Prostate gland (tissue), 2 donors: ENCODE measurements at regions not wholly inside any gene's neighbourhood (a gene's known extent, or its start where the extent isn't known, plus 50 kb on each side); places are given as distances from the start of the nearest gene placed in this dataset.

ENCODE experiments used
- DNase-seq: peaks from one replicate; pipeline ENCODE4 v3.0.0-alpha.2; 2019; ENCODE audit warnings: low spot score
- H3K27ac ChIP-seq, 2 donors: fragments of 200-600 bp; sonication (generic); 2 replicates each; pipeline ENCODE4 v1.5.1; 2017 to 2019
- H3K27me3 ChIP-seq: fragments of 200-600 bp; sonication (generic); replicated peaks from 2 replicates; pipeline ENCODE4 v1.5.1; 2019; ENCODE audit not compliant: insufficient read depth
- H3K36me3 ChIP-seq, 2 donors: fragments of 200-600 bp; sonication (generic); 1 replicate in 1 of 2; 2 replicates in 1 of 2; pipeline versions ENCODE4 v1.5.1 to v1.8.1; 2017 to 2019
- H3K4me1 ChIP-seq: fragments of 200-600 bp; sonication (generic); replicated peaks from 2 replicates; pipeline ENCODE4 v1.5.1; 2019
- H3K4me3 ChIP-seq, 2 donors: fragments of 200-600 bp; sonication (generic); 2 replicates each; pipeline ENCODE4 v1.5.1; 2017 to 2019
- H3K9me3 ChIP-seq: fragments of 200-600 bp; sonication (generic); 2 replicates; pipeline ENCODE4 v1.5.1; 2017
- POLR2A ChIP-seq: fragments of 450-650 bp; IDR thresholded peaks from one replicate; pipeline ENCODE4 v1.6.1; 2016; ENCODE audit warnings: antibody characterized with exemption, mild to moderate bottlenecking
- POLR2AphosphoS5 ChIP-seq: sonication (generic); formaldehyde crosslinking; IDR thresholded peaks from one replicate; pipeline ENCODE4 v1.6.1; 2017; ENCODE audit warnings: antibody characterized with exemption
- WGBS: methylation state at CpG from one replicate; pipeline ENCODE4 v1.1.5; 2018; 5-methylcytosine and 5-hydroxymethylcytosine counted together
- intact Hi-C: fragments of 100-400 bp; cut with DNase I; formaldehyde crosslinking; loops from one replicate; pipeline ENCODE4 v1.14.2; 2022
- TF ChIP-seq, protein P1 (sequence below), 4 experiments: fragments of 200-600 bp in 2 of 4; fragments of 450-650 bp in 2 of 4; sonication (generic) in 2 of 4; IDR thresholded peaks; 1 replicate in 3 of 4; 2 replicates in 1 of 4; pipeline ENCODE4 v1.5.1; 2016 to 2019; ENCODE audit warnings: antibody characterized with exemption in 4 of 4, mild to moderate bottlenecking in 2 of 4, moderate library complexity in 2 of 4

DNA sequence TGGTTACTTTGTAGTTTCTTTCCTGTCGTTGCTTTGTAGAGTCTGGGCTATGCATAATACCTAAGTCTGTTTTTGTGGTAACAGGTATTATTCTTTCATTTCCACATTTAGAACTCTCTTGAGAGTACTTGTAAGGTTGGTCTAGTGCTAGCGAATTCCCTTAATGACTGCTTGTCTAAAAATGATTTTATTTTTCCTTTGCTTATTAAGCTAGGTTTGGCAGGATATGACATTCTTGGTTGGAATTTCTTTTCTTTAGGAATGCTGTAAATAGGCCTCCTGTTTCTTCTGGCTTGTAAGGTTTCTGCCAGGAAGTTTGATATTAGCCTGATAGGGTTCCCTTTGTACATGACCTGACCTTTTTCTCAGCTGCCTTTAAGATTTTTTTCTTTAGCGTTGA lies 70.1 kb upstream of the SGO1 start:
- Histone ChIP-seq H3K36me3 (no peaks in the 10 kb centered on the region), H3K27me3 (no peaks in the 10 kb centered on the region), H3K4me1 (no peaks in the 10 kb centered on the region), H3K4me3 (no peak overlapping the region), H3K27ac (no peak overlapping the region), H3K9me3 (no peaks in the 10 kb centered on the region)
- 57% methylated on average over 3 of the region's 3 CpGs for WGBS
- no peak for TF ChIP-seq POLR2AphosphoS5
- TF ChIP-seq, protein P1, sequence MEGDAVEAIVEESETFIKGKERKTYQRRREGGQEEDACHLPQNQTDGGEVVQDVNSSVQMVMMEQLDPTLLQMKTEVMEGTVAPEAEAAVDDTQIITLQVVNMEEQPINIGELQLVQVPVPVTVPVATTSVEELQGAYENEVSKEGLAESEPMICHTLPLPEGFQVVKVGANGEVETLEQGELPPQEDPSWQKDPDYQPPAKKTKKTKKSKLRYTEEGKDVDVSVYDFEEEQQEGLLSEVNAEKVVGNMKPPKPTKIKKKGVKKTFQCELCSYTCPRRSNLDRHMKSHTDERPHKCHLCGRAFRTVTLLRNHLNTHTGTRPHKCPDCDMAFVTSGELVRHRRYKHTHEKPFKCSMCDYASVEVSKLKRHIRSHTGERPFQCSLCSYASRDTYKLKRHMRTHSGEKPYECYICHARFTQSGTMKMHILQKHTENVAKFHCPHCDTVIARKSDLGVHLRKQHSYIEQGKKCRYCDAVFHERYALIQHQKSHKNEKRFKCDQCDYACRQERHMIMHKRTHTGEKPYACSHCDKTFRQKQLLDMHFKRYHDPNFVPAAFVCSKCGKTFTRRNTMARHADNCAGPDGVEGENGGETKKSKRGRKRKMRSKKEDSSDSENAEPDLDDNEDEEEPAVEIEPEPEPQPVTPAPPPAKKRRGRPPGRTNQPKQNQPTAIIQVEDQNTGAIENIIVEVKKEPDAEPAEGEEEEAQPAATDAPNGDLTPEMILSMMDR (IDR thresholded peaks at IDR 0.05), result no peak
- TF ChIP-seq POLR2A, result no peak
- intact Hi-C loops, result no loop called here
- DNase-seq, result no peak

DNA sequence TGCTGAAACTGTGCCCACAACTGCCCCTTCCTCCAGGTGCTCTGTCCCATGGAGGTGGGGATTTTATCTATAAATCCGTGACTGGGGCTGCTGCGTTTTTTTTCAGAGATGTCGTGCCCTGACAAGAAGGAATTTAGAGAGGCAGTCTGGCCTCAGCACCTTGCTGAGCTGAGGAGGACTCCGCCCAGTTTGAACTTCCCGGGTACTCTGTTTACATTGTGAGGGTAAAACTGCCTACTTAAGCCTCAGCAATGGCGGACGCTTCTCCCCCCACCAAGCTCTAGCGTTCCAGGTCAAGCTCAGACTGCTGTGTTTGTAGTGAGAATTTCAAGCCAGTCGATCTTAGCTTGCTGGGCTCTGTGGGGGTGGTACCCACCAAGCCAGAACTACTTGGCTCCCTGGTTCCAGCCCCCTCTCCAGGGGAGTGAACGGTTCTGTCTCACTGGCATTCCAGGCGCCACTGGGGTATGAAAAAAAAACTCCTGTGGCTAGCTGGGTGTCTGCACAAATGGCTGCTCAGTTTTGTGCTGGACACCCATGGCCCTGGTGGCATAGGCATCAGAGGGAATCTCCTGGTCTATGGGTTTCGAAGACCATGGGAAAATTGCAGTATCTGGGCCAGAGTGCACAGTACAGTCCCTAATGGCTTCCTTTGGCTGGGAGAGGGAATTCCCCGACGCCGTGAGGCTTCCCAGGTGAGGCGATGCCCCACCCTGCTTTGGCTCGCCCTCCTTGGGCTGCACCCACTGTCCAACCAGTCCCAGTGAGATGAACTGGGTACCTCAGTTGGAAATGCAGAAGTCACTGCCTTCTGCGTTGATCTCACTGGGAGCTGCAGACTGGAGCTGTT lies 68.5 kb upstream of the SGO1 start:
- no peaks in the 10 kb centered on the region for H3K36me3 ChIP-seq
- H3K4me1 ChIP-seq, result no peaks in the 10 kb centered on the region
- no peak for DNase-seq
- H3K4me3 ChIP-seq, result no peak overlapping the region
- H3K27me3 ChIP-seq, result no peaks in the 10 kb centered on the region
- TF ChIP-seq, protein P1 (IDR thresholded peaks at IDR 0.05), result no peak
- no peak for TF ChIP-seq POLR2A
- TF ChIP-seq POLR2AphosphoS5, result no peak
- no peak overlapping the region for H3K27ac ChIP-seq
- intact Hi-C loops, result no loop called here
- no peaks in the 10 kb centered on the region for H3K9me3 ChIP-seq
- 61% methylated on average over 18 of the region's 18 CpGs for WGBS

DNA sequence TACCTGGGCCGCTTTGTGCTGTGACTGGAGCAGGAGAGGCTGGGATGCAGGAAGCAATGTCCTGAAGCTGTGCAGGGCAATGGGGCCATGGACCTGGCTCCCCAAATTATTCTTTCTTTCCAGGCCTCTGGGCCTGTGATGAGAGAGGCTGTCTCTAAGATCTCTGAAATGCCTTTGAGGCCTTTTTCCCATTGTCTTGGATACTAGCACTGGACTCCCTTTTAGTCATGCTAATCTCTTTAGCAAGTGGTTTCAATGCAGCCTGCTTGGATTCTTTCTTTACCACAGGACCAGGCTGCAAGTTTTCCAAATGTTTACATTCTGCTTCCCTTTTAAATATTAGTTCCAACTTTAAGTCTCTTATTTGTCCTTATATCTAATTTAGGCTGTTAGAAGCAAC lies 64.8 kb upstream of the SGO1 start:
- H3K36me3 ChIP-seq, result no peaks in the 10 kb centered on the region
- intact Hi-C loops, result no loop called here
- no peaks in the 10 kb centered on the region for H3K27me3 ChIP-seq
- no peaks in the 10 kb centered on the region for H3K4me1 ChIP-seq
- no peak overlapping the region for H3K4me3 ChIP-seq
- TF ChIP-seq, protein P1 (IDR thresholded peaks at IDR 0.05), result no peak
- TF ChIP-seq POLR2A, result no peak
- no peak for TF ChIP-seq POLR2AphosphoS5
- DNase-seq, result no peak
- 100% methylated on average over 1 of the region's 1 CpG for WGBS
- no peak overlapping the region for H3K27ac ChIP-seq
- no peaks in the 10 kb centered on the region for H3K9me3 ChIP-seq

DNA sequence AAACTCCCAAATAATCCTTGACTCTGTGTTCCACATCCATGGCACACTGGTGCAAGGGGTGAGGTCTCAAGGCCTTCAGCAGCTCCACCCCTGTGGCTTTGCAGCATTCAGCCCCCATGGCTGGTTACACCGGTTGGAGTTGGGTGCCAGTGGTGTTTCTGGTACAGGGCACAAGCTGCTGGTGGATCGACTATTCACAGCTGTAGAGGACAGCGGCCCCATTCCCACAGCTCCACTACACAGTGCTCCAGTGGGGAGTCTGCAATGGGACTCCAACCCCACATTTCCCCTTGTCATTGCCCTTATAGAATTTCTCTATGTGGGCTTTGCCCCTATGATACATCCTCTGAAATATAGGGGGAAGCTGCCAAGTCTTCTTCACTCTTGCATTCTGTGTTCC lies 64.3 kb upstream of the SGO1 start:
- Histone ChIP-seq H3K4me1 (no peaks in the 10 kb centered on the region), H3K9me3 (no peaks in the 10 kb centered on the region), H3K36me3 (no peaks in the 10 kb centered on the region), H3K4me3 (no peak overlapping the region), H3K27me3 (no peaks in the 10 kb centered on the region), H3K27ac (no peak overlapping the region)
- DNase-seq, result no peak
- TF ChIP-seq, protein P1 (IDR thresholded peaks at IDR 0.05), result no peak
- TF ChIP-seq POLR2A, result no peak
- TF ChIP-seq POLR2AphosphoS5, result no peak
- WGBS, result 97% methylated on average over 3 of the region's 3 CpGs
- intact Hi-C loops, result no loop called here

DNA sequence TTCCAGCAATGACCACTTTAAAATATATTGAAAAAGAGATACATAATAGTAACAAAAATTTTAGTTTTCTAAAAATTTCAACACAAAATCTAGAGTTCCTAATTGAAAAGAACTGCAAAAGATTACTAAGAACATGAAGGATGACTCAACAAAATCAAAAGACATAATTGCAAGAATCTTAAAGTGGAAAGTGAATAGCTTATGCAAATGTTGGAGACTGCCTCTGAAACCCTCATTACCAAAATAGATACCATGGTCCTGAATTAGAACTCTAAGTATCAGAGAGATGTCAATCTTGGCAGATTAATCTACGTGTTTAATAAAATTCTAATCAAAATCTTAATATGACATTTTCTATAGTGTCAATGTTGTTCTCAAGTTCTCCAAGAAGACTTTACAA lies 60.7 kb upstream of the SGO1 start:
- intact Hi-C loops, result no loop called here
- Histone ChIP-seq H3K9me3 (no peaks in the 10 kb centered on the region), H3K27me3 (no peaks in the 10 kb centered on the region), H3K36me3 (no peaks in the 10 kb centered on the region), H3K27ac (no peak overlapping the region), H3K4me1 (no peaks in the 10 kb centered on the region), H3K4me3 (no peak overlapping the region)
- WGBS, result 87% methylated on average over 1 of the region's 1 CpG
- TF ChIP-seq, protein P1 (IDR thresholded peaks at IDR 0.05), result no peak
- TF ChIP-seq POLR2AphosphoS5, result no peak
- no peak for DNase-seq
